ENCODE measurements at regions not wholly inside any gene's neighbourhood (a gene's known extent, or its start where the extent isn't known, plus 50 kb on each side); places are given as distances from the start of the nearest gene placed in this dataset.

DNA sequence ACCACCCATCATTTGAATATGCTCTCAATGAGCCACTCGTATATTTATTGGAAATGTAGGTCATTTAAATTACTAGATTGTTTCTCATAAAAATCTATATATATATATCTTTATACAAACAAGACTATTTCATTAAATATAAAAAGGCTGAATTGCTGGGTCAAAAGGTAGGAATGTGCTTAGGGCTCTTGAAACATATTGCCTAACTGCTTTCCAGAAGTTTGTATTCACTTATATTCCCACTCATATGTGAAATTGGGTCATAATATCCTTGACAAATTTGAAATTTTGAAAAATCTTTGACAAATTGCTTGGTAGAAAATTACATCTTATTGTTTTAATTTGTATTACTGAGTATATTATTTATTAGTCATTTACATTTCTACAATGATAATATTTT is 999.8 kb upstream of the CDH2 start:
- TF ChIP-seq CTCF (IDR thresholded peaks at IDR 0.05; ENCODE audit: control extremely low read depth in 1 of 3, insufficient read depth in 1 of 3, low read depth in 1 of 3, low read length in 3 of 3) (no peak), YY1 (IDR thresholded peaks at IDR 0.05; ENCODE audit: low read depth, low read length) (no peak)
